ENCODE measurements at regions not wholly inside any gene's neighbourhood (a gene's known extent, or its start where the extent isn't known, plus 50 kb on each side); places are given as distances from the start of the nearest gene placed in this dataset.

- TF ChIP-seq, protein P1, sequence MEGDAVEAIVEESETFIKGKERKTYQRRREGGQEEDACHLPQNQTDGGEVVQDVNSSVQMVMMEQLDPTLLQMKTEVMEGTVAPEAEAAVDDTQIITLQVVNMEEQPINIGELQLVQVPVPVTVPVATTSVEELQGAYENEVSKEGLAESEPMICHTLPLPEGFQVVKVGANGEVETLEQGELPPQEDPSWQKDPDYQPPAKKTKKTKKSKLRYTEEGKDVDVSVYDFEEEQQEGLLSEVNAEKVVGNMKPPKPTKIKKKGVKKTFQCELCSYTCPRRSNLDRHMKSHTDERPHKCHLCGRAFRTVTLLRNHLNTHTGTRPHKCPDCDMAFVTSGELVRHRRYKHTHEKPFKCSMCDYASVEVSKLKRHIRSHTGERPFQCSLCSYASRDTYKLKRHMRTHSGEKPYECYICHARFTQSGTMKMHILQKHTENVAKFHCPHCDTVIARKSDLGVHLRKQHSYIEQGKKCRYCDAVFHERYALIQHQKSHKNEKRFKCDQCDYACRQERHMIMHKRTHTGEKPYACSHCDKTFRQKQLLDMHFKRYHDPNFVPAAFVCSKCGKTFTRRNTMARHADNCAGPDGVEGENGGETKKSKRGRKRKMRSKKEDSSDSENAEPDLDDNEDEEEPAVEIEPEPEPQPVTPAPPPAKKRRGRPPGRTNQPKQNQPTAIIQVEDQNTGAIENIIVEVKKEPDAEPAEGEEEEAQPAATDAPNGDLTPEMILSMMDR (IDR thresholded peaks at IDR 0.05), result no peak
- TF ChIP-seq POLR2A (IDR thresholded peaks at IDR 0.05), result no peak
Measured at GRCh38 chr11:34774604-34775003, 141.6 kb downstream of the APIP start.

Data from adrenal gland (tissue), 5 donors.